ENCODE measurements at regions not wholly inside any gene's neighbourhood (a gene's known extent, or its start where the extent isn't known, plus 50 kb on each side); places are given as distances from the start of the nearest gene placed in this dataset.

GRCh38 chr18:61727241-61728193 is 165.3 kb downstream of the RNF152 start:
- H3K9ac ChIP-seq (ENCODE audit: low read length), result no peak overlapping the region
- H3K4me1 ChIP-seq (ENCODE audit: control insufficient read depth, insufficient read depth, low read length), result no peaks in the 10 kb centered on the region
- H3K27ac ChIP-seq (ENCODE audit: low read depth, low read length), result no peak overlapping the region
- no peaks in the 10 kb centered on the region for H3K27me3 ChIP-seq (ENCODE audit: control insufficient read depth, insufficient read depth, low read length)
- no peak overlapping the region for H3K4me3 ChIP-seq (ENCODE audit: low read depth, low read length)
- no peaks in the 10 kb centered on the region for H3K36me3 ChIP-seq (ENCODE audit: control insufficient read depth, insufficient read depth, low read length)
- H3K9me3 ChIP-seq (ENCODE audit: control insufficient read depth, insufficient read depth, low read depth, low read length), result peaks cover 13% of the 10 kb centered on the region; the same call in 1 of the 2 replicates

DNA sequence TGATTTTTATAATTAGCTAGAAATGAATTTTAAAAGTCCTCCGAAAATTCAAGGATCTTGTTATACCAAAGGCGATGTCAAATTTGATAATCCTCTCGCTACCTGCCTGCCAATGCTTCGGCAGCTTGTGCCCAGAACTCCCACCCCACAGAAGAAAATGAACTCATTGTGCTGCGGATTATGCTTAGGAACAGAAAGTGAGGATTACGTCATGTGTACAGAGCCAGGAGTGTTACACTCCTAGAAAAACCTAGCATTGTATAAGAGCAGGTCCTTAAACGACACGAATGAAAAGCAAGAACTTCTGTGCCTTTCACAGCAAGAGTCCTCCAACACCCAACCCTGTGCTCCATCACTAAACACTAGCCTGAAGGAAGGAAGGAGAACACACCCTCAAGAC is 168.3 kb downstream of the RNF152 start:
- H3K4me1 ChIP-seq (ENCODE audit: control insufficient read depth, insufficient read depth, low read length), result no peaks in the 10 kb centered on the region; the same call in 1 of the 2 replicates
- H3K9me3 ChIP-seq (ENCODE audit: control insufficient read depth, insufficient read depth, low read depth, low read length), result peaks cover 13% of the 10 kb centered on the region; the same call in 1 of the 2 replicates

DNA sequence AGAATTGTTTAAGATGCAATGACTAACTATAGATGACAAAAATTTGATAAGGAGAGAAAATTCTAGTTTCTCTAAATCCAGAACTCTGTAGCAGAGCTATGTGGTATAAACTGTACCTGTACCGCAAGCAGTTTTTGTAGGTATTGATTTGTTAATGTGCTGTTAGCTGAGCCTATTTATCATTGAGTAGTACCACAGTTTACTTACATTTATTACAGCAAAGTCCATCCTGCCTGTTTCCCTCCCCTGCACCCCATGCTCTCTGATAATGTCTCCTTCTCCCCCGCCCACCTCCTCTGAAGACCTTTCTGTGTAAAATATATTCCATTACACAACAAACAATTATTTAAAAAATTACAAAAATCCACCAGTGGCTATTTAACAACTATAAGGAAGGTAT is 170.6 kb downstream of the RNF152 start:
- no peaks in the 10 kb centered on the region for H3K36me3 ChIP-seq (ENCODE audit: control insufficient read depth, insufficient read depth, low read length)

More for the DNA sequence above, 168.3 kb downstream of the RNF152 start:
- Histone ChIP-seq H3K9ac (ENCODE audit: low read length) (no peak overlapping the region), H3K27me3 (ENCODE audit: control insufficient read depth, insufficient read depth, low read length) (no peaks in the 10 kb centered on the region), H3K4me3 (ENCODE audit: low read depth, low read length) (no peak overlapping the region), H3K36me3 (ENCODE audit: control insufficient read depth, insufficient read depth, low read length) (no peaks in the 10 kb centered on the region), H3K27ac (ENCODE audit: low read depth, low read length) (no peak overlapping the region)

GRCh38 chr18:61720496-61720895 is 172.3 kb downstream of the RNF152 start:
- Histone ChIP-seq H3K36me3 (ENCODE audit: control insufficient read depth, insufficient read depth, low read length) (no peaks in the 10 kb centered on the region), H3K27me3 (ENCODE audit: control insufficient read depth, insufficient read depth, low read length) (no peaks in the 10 kb centered on the region), H3K9ac (ENCODE audit: low read length) (no peak overlapping the region), H3K4me1 (ENCODE audit: control insufficient read depth, insufficient read depth, low read length) (no peaks in the 10 kb centered on the region; the same call in 1 of the 2 replicates), H3K4me3 (ENCODE audit: low read depth, low read length) (no peak overlapping the region), H3K9me3 (ENCODE audit: control insufficient read depth, insufficient read depth, low read depth, low read length) (no peaks in the 10 kb centered on the region), H3K27ac (ENCODE audit: low read depth, low read length) (no peak overlapping the region)

More for the DNA sequence above, 170.6 kb downstream of the RNF152 start:
- H3K9ac ChIP-seq (ENCODE audit: low read length), result no peak overlapping the region
- H3K4me3 ChIP-seq (ENCODE audit: low read depth, low read length), result no peak overlapping the region
- no peaks in the 10 kb centered on the region; the same call in 1 of the 2 replicates for H3K4me1 ChIP-seq (ENCODE audit: control insufficient read depth, insufficient read depth, low read length)
- H3K27me3 ChIP-seq (ENCODE audit: control insufficient read depth, insufficient read depth, low read length), result no peaks in the 10 kb centered on the region
- no peak overlapping the region for H3K27ac ChIP-seq (ENCODE audit: low read depth, low read length)
- peaks cover 13% of the 10 kb centered on the region; the same call in 1 of the 2 replicates for H3K9me3 ChIP-seq (ENCODE audit: control insufficient read depth, insufficient read depth, low read depth, low read length)

DNA sequence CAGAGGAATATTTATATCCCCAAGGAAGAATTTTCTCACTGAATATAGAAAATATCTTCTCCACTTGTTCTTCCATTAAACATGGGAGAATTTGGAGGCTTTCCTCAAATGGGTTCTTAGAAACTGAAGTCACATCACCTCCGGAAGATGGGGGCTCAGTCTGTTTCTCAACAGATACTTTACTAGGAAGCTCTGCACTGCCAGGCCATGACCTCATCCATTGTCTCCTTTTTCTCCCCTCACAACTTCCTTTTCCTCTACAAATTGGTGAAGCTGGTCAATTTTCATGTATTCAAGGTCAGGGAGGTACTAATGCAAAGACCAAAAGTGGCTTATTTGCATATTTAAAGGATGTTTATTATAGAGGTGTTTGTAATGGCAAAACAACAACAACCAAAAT is 173.1 kb downstream of the RNF152 start:
- no peaks in the 10 kb centered on the region for H3K27me3 ChIP-seq (ENCODE audit: control insufficient read depth, insufficient read depth, low read length)

DNA sequence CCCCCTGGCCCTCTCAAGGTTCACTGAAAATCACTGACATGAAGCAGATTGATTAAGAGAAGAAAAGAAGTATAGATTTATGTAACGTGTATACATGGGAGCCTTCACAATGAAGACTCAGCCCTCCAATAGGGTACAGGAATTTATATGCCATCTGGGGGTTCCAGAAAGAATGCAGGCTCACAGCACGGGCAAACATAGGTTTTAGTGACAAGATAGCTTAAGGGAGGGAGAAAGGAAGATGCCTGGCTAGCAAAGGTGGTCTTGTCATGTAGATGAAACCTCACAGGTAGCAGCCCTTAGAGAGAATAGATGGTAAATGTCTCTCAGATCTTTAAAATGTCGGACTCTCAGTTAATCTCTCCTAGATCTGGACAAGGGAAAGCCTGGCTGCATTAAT is 173.9 kb downstream of the RNF152 start:
- no peak overlapping the region for H3K4me3 ChIP-seq (ENCODE audit: low read depth, low read length)
- no peaks in the 10 kb centered on the region for H3K27me3 ChIP-seq (ENCODE audit: control insufficient read depth, insufficient read depth, low read length)
- no peak overlapping the region for H3K9ac ChIP-seq (ENCODE audit: low read length)
- no peaks in the 10 kb centered on the region for H3K9me3 ChIP-seq (ENCODE audit: control insufficient read depth, insufficient read depth, low read depth, low read length)
- H3K27ac ChIP-seq (ENCODE audit: low read depth, low read length), result no peak overlapping the region
- H3K4me1 ChIP-seq (ENCODE audit: control insufficient read depth, insufficient read depth, low read length), result no peaks in the 10 kb centered on the region; the same call in 1 of the 2 replicates
- H3K36me3 ChIP-seq (ENCODE audit: control insufficient read depth, insufficient read depth, low read length), result no peaks in the 10 kb centered on the region

More for the DNA sequence above, 173.1 kb downstream of the RNF152 start:
- no peaks in the 10 kb centered on the region for H3K36me3 ChIP-seq (ENCODE audit: control insufficient read depth, insufficient read depth, low read length)
- no peak overlapping the region for H3K9ac ChIP-seq (ENCODE audit: low read length)
- no peak overlapping the region for H3K4me3 ChIP-seq (ENCODE audit: low read depth, low read length)
- no peaks in the 10 kb centered on the region for H3K9me3 ChIP-seq (ENCODE audit: control insufficient read depth, insufficient read depth, low read depth, low read length)
- no peaks in the 10 kb centered on the region; the same call in 1 of the 2 replicates for H3K4me1 ChIP-seq (ENCODE audit: control insufficient read depth, insufficient read depth, low read length)
- H3K27ac ChIP-seq (ENCODE audit: low read depth, low read length), result no peak overlapping the region

- no peaks in the 10 kb centered on the region for H3K27me3 ChIP-seq (ENCODE audit: control insufficient read depth, insufficient read depth, low read length)
- H3K9ac ChIP-seq (ENCODE audit: low read length), result no peak overlapping the region
- no peak overlapping the region for H3K4me3 ChIP-seq (ENCODE audit: low read depth, low read length)
- no peaks in the 10 kb centered on the region; the same call in 1 of the 2 replicates for H3K4me1 ChIP-seq (ENCODE audit: control insufficient read depth, insufficient read depth, low read length)
- no peaks in the 10 kb centered on the region for H3K36me3 ChIP-seq (ENCODE audit: control insufficient read depth, insufficient read depth, low read length)
- peaks cover 8% of the 10 kb centered on the region for H3K9me3 ChIP-seq (ENCODE audit: control insufficient read depth, insufficient read depth, low read depth, low read length)
- no peak overlapping the region for H3K27ac ChIP-seq (ENCODE audit: low read depth, low read length)
Observed at GRCh38 chr18:61714421-61714820, 178.4 kb downstream of the RNF152 start.

- no peak overlapping the region for H3K9ac ChIP-seq (ENCODE audit: low read length)
Observed at GRCh38 chr18:61713502-61713901, 179.3 kb downstream of the RNF152 start.

DNA sequence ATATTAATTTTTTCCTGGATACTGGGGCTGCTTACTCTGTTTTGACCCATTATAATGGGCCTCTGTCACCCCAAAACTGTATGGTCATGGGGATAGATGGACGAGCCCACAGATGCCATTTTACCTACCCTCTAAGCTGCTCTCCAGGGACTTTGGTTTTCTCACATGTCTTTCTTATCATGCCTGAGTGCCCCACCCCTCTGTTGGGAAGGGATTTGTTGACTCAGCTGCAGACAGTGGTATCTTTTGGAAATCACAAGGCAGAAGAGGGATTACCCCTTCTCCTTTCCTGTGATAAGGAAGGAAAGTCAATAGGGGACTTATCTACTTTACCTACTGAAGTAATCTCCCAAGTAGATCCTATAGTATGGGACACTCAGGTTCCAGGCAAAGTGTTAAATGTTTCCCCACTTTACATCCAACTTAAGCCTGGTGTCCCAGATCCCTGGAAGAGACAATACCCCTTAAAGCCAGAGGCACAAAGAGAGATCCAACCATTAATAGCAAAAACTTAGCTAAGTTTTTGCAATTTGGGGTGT is 182.7 kb downstream of the RNF152 start:
- no peak overlapping the region for H3K4me3 ChIP-seq (ENCODE audit: low read depth, low read length)
- H3K27me3 ChIP-seq (ENCODE audit: control insufficient read depth, insufficient read depth, low read length), result no peaks in the 10 kb centered on the region
- no peaks in the 10 kb centered on the region for H3K36me3 ChIP-seq (ENCODE audit: control insufficient read depth, insufficient read depth, low read length)
- no peak overlapping the region for H3K9ac ChIP-seq (ENCODE audit: low read length)
- peaks cover 8% of the 10 kb centered on the region for H3K9me3 ChIP-seq (ENCODE audit: control insufficient read depth, insufficient read depth, low read depth, low read length)
- H3K27ac ChIP-seq (ENCODE audit: low read depth, low read length), result no peak overlapping the region
- no peaks in the 10 kb centered on the region for H3K4me1 ChIP-seq (ENCODE audit: control insufficient read depth, insufficient read depth, low read length)

More at GRCh38 chr18:61713502-61713901, 179.3 kb downstream of the RNF152 start:
- H3K36me3 ChIP-seq (ENCODE audit: control insufficient read depth, insufficient read depth, low read length), result no peaks in the 10 kb centered on the region
- no peak overlapping the region for H3K27ac ChIP-seq (ENCODE audit: low read depth, low read length)
- H3K4me1 ChIP-seq (ENCODE audit: control insufficient read depth, insufficient read depth, low read length), result no peaks in the 10 kb centered on the region
- H3K9me3 ChIP-seq (ENCODE audit: control insufficient read depth, insufficient read depth, low read depth, low read length), result peaks cover 8% of the 10 kb centered on the region
- H3K27me3 ChIP-seq (ENCODE audit: control insufficient read depth, insufficient read depth, low read length), result no peaks in the 10 kb centered on the region
- H3K4me3 ChIP-seq (ENCODE audit: low read depth, low read length), result no peak overlapping the region

GRCh38 chr18:61706276-61706915 is 186.4 kb downstream of the RNF152 start:
- Histone ChIP-seq H3K4me3 (ENCODE audit: low read depth, low read length) (no peak overlapping the region), H3K27me3 (ENCODE audit: control insufficient read depth, insufficient read depth, low read length) (no peaks in the 10 kb centered on the region), H3K27ac (ENCODE audit: low read depth, low read length) (no peak overlapping the region), H3K4me1 (ENCODE audit: control insufficient read depth, insufficient read depth, low read length) (no peaks in the 10 kb centered on the region), H3K36me3 (ENCODE audit: control insufficient read depth, insufficient read depth, low read length) (no peaks in the 10 kb centered on the region), H3K9ac (ENCODE audit: low read length) (no peak overlapping the region), H3K9me3 (ENCODE audit: control insufficient read depth, insufficient read depth, low read depth, low read length) (peaks cover 8% of the 10 kb centered on the region)

Measured in HUES6 (cell line).